Fibroblast of the aortic adventitia (primary cell): ENCODE measurements at regions not wholly inside any gene's neighbourhood (a gene's known extent, or its start where the extent isn't known, plus 50 kb on each side); places are given as distances from the start of the nearest gene placed in this dataset.
"Not testable (repeated sequence)": the region's sequence is repeated elsewhere in the genome, so short reads cannot be mapped to it uniquely, and the experiment has no call there.

ENCODE experiments used
- DNase-seq: peaks from one replicate; pipeline ENCODE4 v3.0.0-alpha.2; 2010; ENCODE audit warnings: low read depth
- H3K4me3 ChIP-seq: 2 replicates; pipeline ENCODE4 v1.5.1; 2011; ENCODE audit warnings: low read depth, mild to moderate bottlenecking, control low read depth, low read length, moderate library complexity
- CTCF ChIP-seq: IDR thresholded peaks from 2 replicates; pipeline ENCODE4 v1.5.1; 2011; ENCODE audit warnings: mild to moderate bottlenecking, low read length, control low read depth, inconsistent platforms; ENCODE audit not compliant: insufficient read depth

GRCh38 chr4:94139931-94140612, 67.6 kb upstream of the SMARCAD1 start:
- no peak overlapping the region for H3K4me3 ChIP-seq
- TF ChIP-seq CTCF, result no peak
- no peak for DNase-seq

- DNase-seq, result no peak
- TF ChIP-seq CTCF, result no peak
- H3K4me3 ChIP-seq, result no peak overlapping the region
Observed at GRCh38 chr4:94141001-94141400, 66.7 kb upstream of the SMARCAD1 start.

- DNase-seq, H3K4me3 ChIP-seq: not testable (repeated sequence)
Observed at GRCh38 chr4:94148052-94148451, 59.6 kb upstream of the SMARCAD1 start.

GRCh38 chr4:94152466-94152865, 55.2 kb upstream of the SMARCAD1 start:
- TF ChIP-seq CTCF, result no peak

GRCh38 chr4:94155404-94155803, 52.3 kb upstream of the SMARCAD1 start:
- not testable (repeated sequence) for DNase-seq, H3K4me3 ChIP-seq

More at GRCh38 chr4:94152466-94152865, 55.2 kb upstream of the SMARCAD1 start:
- no peak for DNase-seq
- H3K4me3 ChIP-seq, result no peak overlapping the region

- H3K4me3 ChIP-seq, result no peak overlapping the region
- no peak for TF ChIP-seq CTCF
- no peak for DNase-seq
Observed at GRCh38 chr4:94156826-94157225, 50.8 kb upstream of the SMARCAD1 start.
